Hematopoietic multipotent progenitor cell treated with erythropoietin and hydrocortisone succinate and interleukin-3 and kit ligand, for 4 days (in vitro differentiated cells): ENCODE measurements at regions not wholly inside any gene's neighbourhood (a gene's known extent, or its start where the extent isn't known, plus 50 kb on each side); places are given as distances from the start of the nearest gene placed in this dataset.
A peak's percentile ranks its signal among the peaks of the same experiment; 100 is the strongest.
"Not testable (repeated sequence)": the region's sequence is repeated elsewhere in the genome, so short reads cannot be mapped to it uniquely, and the experiment has no call there.

ENCODE experiments used
- DNase-seq: peaks from one replicate; pipeline ENCODE4 v3.0.0-alpha.2; 2015

GRCh38 chr5:102154791-102155605 is 141.1 kb downstream of the SLCO4C1 start:
- not testable (repeated sequence) for DNase-seq

DNA sequence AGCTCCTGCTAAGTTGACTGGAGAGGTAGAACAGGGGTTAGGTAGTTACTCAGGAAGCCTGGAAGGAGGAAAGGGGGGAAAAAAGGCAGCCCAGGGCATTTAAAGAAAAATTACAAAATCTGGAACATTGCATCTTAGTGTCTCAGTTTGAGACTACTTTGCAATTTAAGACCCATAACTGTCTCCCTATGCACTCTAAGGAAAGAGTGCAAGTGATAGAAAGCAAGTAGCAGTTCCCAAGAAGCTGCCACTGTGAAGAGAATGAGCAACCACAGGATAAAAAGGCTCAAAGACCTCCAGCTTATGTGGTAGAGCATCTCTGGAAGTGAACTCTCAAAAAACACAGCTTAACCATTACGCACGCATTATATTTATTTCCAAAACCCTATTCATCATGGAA is 141.8 kb downstream of the SLCO4C1 start:
- DNase-seq: no peak

DNA sequence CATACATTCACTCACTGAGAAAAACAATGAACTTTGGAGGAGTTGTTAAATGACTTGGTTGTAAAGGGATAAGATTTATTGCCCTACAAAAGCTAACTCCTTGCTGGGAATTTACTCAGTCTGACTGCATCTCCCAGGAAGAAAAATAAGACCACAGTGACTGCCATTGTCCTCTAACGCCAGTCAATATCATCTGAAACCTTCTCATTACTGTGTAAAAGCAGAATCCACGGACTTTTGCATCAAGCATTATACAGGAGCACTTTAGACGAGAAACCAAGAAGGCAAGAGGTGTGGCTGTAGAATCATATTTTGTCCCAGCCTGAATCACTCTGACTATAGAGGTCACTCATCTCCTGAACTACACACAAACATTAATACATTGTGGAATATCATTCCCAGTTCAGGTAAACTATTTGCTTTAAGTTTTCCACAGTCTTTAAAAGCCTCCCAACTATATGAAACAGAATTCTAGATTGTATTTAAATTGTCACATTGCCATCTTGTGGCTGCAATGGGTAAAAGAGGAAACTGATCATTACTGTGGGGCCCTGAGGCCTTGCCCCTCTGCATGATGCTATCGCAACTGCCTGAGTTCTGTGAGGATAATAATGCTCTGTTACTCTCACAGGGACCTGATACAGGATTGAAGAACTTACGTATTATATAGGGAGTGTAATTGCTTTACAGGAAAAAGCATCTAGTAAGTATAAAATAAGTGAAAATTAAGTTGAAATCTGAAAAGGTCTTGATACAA is 142.9 kb downstream of the SLCO4C1 start:
- DNase-seq: peak; percentile 78

GRCh38 chr5:102139029-102139428 is 157.1 kb downstream of the SLCO4C1 start:
- DNase-seq: no peak

DNA sequence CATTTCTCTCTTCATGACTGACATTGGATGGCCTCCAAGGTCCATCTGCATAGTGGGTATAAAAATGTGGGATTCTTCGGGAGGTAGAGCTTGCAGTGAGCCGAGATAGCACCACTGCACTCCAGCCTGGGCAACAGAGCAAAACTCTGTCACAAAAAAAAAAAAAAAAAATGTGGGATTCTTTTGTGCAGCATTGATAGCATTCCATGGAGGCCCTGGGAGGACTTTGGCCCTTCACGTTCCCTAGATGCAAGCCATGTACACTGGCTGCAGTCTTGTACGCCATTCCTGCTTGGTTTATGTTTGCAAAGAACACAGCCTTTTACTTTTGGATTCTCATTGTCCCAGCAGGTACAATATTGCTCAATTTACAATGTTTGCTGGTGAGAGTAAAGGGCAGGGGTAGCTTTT is 157.8 kb downstream of the SLCO4C1 start:
- no peak for DNase-seq

DNA sequence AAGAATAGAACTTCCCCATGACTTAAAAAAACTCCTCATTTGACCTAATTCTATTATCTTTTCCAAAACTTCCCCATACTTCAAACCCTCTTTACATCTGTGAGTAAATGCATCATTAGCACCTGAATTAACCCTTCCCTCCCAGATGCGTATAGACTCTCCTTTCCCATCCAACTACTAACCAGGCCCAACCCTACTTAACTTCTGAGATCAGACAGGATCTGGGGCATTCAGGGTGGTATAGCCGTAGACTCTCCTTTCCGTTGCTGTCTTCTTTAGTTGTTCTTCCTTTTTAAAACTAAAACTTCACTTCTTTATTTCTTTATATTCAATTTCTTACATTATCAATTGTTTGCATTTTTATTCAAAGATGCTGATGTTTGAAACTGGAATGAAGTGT is 165.2 kb downstream of the SLCO4C1 start:
- no peak for DNase-seq

DNA sequence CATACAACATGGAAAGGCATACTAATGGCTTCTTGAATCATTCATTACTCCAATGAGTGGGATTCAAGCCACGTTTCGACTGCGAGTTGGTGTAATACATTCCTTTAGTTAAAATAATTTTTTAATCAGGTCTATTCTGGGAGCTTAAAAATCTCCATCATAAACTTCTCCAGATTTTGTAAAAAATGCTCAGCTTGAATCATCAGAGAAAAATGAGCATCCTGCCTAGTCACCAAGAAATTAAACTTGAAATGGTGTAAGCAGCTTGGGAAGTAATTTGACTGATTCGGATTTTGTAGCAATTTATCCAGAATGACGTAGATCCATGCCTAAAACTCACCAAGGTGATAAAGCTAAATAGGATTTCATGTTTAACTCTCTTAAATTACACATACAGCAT is 165.7 kb downstream of the SLCO4C1 start:
- DNase-seq: no peak

DNA sequence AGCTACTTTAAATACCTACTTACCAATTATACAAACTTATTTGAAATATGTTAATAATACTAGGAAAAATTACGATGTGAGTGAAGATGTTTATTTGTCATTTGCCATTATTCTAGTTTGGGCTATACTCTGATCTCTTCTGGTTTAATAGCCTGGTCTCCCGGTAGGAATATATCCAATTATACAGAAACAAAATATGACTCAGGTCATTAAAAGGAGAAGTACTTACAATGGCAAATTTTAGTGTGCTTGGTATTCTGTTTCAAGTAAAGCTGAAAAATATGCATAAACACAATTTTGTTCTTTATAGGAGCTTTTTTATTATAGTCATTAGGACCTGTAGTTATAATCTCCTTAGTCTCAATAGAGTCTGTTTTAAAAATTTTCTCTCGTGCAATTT is 176.8 kb downstream of the SLCO4C1 start:
- DNase-seq: no peak

GRCh38 chr5:102115736-102116135 is 180.3 kb downstream of the SLCO4C1 start:
- no peak for DNase-seq

DNA sequence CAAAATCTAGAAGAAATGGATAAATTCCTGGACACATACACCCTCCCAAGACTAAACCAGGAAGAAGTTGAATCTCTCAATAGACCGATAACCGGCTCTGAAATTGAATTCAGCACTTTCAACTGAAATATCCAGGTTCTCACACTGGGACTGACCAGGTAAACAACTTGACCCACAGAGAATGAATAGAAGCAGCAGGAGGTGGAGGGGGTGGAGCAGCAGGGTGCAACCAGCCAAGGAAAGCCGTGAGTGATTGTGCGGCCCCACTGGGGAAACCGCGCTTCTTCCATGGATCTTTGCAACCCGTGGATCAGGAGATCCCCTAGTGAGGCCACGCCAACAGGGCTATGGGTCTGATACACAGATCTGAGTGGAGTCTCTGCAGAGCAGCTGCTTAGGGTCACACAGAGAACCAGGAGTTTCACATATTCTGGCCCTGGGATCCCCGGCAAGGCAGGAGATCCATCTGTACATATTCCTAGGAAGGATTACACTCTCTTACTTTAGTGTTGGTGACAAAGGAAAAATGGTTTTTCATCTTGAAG is 181.5 kb downstream of the SLCO4C1 start:
- no peak for DNase-seq

DNA sequence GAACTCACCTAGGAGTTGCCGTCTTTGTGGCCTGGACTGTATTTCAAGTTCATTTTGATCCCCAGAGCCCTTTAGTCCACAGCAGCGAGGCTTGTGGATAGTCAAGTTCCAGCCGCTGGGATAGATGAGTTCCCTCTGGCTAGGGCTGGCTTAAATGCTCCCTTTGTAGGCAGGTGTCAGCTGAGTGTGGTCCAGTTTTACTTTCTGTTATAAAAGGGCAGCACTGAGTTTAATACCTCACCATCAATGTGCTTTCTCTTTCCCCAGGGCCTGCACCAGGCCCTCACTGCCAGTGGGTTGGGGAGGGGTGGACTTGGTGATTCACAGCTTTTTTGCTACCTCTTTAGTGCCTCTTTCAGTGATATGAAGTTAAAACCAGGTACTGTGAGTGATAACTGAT is 188.2 kb downstream of the SLCO4C1 start:
- DNase-seq: no peak

DNA sequence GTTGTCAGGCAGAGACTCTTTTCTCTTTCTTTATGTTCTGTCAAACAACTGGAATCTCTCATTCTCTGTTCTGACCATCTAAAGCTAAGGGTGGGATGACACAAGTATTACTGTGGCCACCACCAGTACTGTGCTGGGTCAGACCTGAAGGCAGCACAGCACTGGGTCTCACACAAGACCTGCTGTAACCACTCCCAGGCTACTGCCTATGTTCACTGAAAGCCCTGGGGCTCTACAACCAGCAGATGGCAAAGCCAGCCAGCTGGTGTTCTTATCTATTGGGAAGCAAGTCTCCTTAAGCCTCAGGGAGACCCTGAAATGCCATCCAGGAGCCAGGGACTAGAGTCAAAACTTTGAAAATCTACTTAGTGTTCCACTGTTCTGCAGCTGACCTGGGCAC is 189.5 kb downstream of the SLCO4C1 start:
- no peak for DNase-seq

DNA sequence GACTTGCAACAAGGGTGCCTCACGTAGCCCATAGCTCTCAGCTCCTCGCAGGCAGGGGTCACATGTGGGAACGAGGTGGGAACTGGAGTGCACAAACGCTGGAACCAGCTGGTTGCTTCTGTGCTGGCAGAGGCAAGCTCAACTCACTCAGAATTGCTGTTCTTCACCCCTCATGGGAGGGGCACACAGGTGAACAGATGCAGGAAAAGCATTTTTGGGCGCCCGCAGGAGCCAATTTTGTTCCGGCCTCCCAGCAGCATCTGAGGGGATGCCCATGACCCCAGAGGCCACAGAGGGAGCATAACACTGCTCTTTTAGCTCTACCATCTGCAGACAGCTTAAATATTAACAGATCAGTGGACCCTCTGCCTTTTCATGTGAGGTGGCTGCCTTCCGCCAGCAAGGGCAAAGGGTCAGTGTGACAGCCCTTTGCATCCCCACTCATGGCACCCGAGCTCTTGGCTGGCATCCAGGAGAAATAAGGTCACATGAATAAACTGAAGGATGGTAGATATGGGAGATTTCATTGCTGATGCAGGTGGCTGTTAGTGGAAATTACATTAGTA is 196.2 kb downstream of the SLCO4C1 start:
- no peak for DNase-seq

- DNase-seq: not testable (repeated sequence)
Observed at GRCh38 chr5:102099083-102099482, 197.0 kb downstream of the SLCO4C1 start.

- not testable (repeated sequence) for DNase-seq
Observed at GRCh38 chr5:102098606-102099005, 197.5 kb downstream of the SLCO4C1 start.

DNA sequence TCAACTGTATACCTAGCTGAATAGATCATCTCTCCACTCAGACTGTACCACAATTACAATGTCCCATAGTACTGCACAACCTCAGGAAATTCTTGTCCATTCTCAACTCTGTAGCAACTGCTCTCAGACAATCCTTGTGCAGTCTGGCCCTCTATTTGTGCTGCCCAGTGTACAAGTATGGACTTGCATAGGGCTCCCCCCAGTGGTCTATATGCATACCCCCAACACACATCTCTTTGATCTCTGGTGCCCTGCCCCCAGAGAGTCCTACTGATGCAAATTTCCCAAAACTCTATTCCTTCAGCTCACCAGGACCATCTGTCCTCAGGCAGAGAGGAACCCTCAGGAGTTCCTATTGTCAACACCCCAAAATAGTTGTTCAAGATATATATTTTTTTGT is 205.3 kb downstream of the SLCO4C1 start:
- DNase-seq: peak; percentile 72

DNA sequence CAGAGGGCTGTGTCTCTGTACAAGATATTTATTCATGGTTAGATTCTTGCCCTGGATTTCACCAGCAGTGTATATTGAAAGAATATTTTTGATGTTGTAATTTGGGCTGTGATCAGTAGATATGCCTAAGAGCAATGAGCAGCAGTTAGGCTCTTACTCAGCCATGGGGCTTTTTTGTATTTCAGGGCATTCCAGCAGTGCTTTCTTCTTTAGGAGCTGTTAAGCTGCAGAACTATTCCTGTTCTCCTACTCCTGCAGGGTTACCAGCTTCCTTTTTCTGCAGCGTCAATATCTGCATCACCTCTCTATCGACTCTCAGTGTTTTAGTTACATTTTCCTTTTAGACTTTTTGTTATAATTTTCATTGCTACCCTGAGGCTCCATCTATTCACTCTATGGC is 206.2 kb downstream of the SLCO4C1 start:
- no peak for DNase-seq

- no peak for DNase-seq
Observed at GRCh38 chr5:102087906-102088305, 208.2 kb downstream of the SLCO4C1 start.

DNA sequence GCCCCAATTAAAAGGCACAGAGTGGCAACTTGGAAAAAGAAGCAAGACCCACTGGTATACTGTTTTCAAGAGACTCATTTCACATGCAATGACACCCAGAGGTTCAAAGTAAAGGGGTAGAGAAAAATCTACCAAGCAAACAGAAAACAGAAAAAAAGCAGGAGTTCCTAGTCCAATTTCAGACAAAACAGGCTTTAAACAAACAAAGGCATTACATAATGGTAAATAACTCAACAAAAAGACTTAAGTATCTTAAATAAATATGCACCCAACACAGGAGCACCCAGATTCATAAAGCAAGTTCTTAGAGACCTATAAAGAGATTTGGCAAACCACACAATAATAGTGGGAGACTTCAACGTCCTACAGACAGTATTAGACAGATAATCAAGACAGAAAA is 215.8 kb downstream of the SLCO4C1 start:
- DNase-seq: no peak

GRCh38 chr5:102077920-102078319 is 218.2 kb downstream of the SLCO4C1 start:
- no peak for DNase-seq

- DNase-seq: no peak
Observed at GRCh38 chr5:102069974-102070373, 226.1 kb downstream of the SLCO4C1 start.

DNA sequence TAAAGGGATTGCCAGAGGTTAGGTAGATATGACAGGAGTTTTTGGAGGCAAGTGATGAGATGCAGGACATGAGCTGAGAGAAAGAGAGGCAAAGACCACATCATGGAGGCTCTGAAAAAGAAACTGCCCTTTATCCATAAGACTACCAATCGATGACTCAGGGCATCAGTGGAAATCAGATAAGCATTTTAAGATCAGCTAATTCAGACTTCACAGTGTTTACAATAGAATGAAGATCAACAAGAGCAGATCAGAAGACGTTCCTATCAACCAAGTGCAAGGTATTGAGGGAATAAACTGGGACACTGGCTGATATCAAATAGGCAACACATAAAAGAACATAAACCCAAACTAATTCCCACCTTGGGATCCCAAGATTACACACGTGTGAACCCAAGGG is 227.2 kb downstream of the SLCO4C1 start:
- no peak for DNase-seq

- peak; percentile 69 for DNase-seq
Observed at GRCh38 chr5:102049517-102049916, 246.6 kb downstream of the SLCO4C1 start.

DNA sequence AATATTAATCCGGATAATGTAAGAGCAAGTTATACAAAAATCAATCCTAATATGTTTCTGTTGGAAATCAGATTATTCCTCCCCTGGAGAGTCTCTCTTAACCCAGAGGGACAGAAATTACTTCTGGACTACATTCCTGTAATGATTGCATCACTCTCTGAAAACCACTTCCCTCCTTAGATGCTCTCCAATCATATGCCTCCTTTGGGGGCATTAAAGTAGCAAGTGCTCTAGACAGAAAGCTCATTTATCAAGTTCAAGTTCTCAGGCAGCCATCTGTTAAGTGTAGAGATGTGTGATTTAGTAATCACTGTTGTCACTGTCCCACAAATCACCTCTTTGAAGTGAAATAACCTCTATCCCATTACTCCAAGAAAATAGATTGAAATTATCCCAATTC is 247.1 kb downstream of the SLCO4C1 start:
- DNase-seq: peak; percentile 51
